Liver (tissue), 8 donors: ENCODE measurements at regions not wholly inside any gene's neighbourhood (a gene's known extent, or its start where the extent isn't known, plus 50 kb on each side); places are given as distances from the start of the nearest gene placed in this dataset. TPM values are rescaled to one million over a fixed set of nuclear protein-coding genes. Genes with fewer than 3 reads are reported as not detected.

Source experiments
- DNase-seq: peaks from one replicate; pipeline ENCODE4 v3.0.0-alpha.2; 2017; ENCODE audit warnings: low spot score
- H3K27ac ChIP-seq, 2 donors: one replicate each; pipeline ENCODE4 v1.7.0; 2013; ENCODE audit warnings: inconsistent platforms in 2 of 2, low read length in 2 of 2, control low read depth in 1 of 2, low read depth in 1 of 2, mild to moderate bottlenecking in 1 of 2
- H3K27me3 ChIP-seq, 4 donors: one replicate each; pipeline versions ENCODE4 v1.6.1 to v1.7.0; 2013; ENCODE audit warnings: low read length in 3 of 4, inconsistent platforms in 1 of 4, mild to moderate bottlenecking in 1 of 4, moderate library complexity in 1 of 4; ENCODE audit not compliant: control insufficient read depth in 4 of 4, insufficient read depth in 4 of 4
- H3K36me3 ChIP-seq, 4 donors: one replicate each; pipeline versions ENCODE4 v1.6.1 to v1.7.0; 2013; ENCODE audit warnings: low read length in 3 of 4, mild to moderate bottlenecking in 3 of 4, low read depth in 1 of 4, moderate library complexity in 1 of 4; ENCODE audit not compliant: control insufficient read depth in 4 of 4, insufficient read depth in 3 of 4
- H3K4me1 ChIP-seq, 4 donors: one replicate each; pipeline versions ENCODE4 v1.6.1 to v1.7.0; 2013; ENCODE audit warnings: low read length in 3 of 4, mild to moderate bottlenecking in 3 of 4, moderate library complexity in 1 of 4; ENCODE audit not compliant: control insufficient read depth in 4 of 4, insufficient read depth in 4 of 4
- H3K4me3 ChIP-seq, 3 donors: one replicate each; pipeline versions ENCODE4 v1.6.1 to v1.7.0; 2013; ENCODE audit warnings: low read length in 3 of 3, control low read depth in 1 of 3, low read depth in 1 of 3, mild to moderate bottlenecking in 1 of 3
- H3K9ac ChIP-seq, 2 donors: one replicate each; pipeline ENCODE4 v1.7.0; 2013; ENCODE audit warnings: low read length in 2 of 2, mild to moderate bottlenecking in 2 of 2, moderate library complexity in 2 of 2, control low read depth in 1 of 2, low read depth in 1 of 2
- H3K9me3 ChIP-seq, 4 donors: one replicate each; pipeline versions ENCODE4 v1.6.1 to v1.7.0; 2013; ENCODE audit warnings: low read length in 3 of 4; ENCODE audit not compliant: control insufficient read depth in 4 of 4
- FOXA1 ChIP-seq: IDR thresholded peaks from 2 replicates; pipeline ENCODE4 v1.6.1; 2016; ENCODE audit warnings: antibody characterized with exemption
- GABPA ChIP-seq, 2 donors: IDR thresholded peaks in 1 of 2; conservative IDR thresholded peaks in 1 of 2; 2 replicates each; pipeline ENCODE4 v1.6.1; 2016; ENCODE audit warnings: antibody characterized with exemption in 2 of 2, mild to moderate bottlenecking in 1 of 2, moderate library complexity in 1 of 2
- JUND ChIP-seq, 2 donors: IDR thresholded peaks; 2 replicates each; pipeline ENCODE4 v1.6.1; 2016; ENCODE audit warnings: antibody characterized with exemption in 2 of 2
- WGBS: extraction: QIAGEN DNeasy Blood & Tissue Kit; methylation state at CpG from one replicate; pipeline ENCODE4 v1.1.7; 2013; 5-methylcytosine and 5-hydroxymethylcytosine counted together
- small RNA-seq: library from RNA; depleted of rRNA; stranded (forward); fragments of <200 nt; gene quantifications from one replicate; pipeline ENCODE3, GENCODE V24; 2014
- TF ChIP-seq, protein P1 (sequence below): IDR thresholded peaks from 2 replicates; pipeline ENCODE4 v1.6.1; 2016; ENCODE audit warnings: antibody characterized with exemption
- donor health status: healthy.
- donor health status: healthy.
- donor health status: healthy.
- donor health status: healthy.

DNA sequence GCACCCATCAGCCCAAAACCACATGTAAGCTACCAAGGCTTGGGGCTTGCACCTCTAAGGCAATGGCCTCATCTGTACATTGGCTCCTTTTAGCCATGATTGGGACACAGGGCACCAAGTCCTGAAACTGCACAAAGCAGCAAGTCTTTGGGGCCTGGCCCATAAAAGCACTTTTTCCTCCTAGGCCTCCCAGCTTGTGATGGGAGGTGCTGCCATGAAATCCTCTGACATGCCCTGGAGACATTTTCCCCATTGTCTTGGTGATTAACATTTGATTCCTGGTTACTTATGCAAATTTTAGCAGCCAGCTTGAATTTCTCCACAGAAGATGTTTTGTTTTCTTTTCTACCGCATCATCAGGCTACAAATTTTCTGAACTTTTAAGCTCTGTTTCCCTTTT, 58.5 kb upstream of the PABPC4L start:
- TF ChIP-seq JUND (IDR thresholded peaks at IDR 0.05) (no peak), FOXA1 (no peak), GABPA (IDR thresholded peaks at IDR 0.05 in 1 of 2, conservative IDR thresholded peaks at IDR 0.05 in 1 of 2) (no peak)
- TF ChIP-seq, protein P1, sequence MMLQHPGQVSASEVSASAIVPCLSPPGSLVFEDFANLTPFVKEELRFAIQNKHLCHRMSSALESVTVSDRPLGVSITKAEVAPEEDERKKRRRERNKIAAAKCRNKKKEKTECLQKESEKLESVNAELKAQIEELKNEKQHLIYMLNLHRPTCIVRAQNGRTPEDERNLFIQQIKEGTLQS, result no peak
- Histone ChIP-seq H3K9me3 (no peaks in the 10 kb centered on the region), H3K4me1 (no peaks in the 10 kb centered on the region), H3K27ac (no peak overlapping the region), H3K4me3 (no peak overlapping the region), H3K36me3 (no peaks in the 10 kb centered on the region), H3K9ac (no peak overlapping the region), H3K27me3 (no peaks in the 10 kb centered on the region)
- WGBS, result 90% methylated on average over 1 of the region's 1 CpG
- DNase-seq, result no peak

Small RNAs in the stretch of these regions (small RNA-seq; reads per million reads assigned to genes)
- gene AC104619.4 (not detected), gene RF00026 (not detected)
